ENCODE measurements at regions not wholly inside any gene's neighbourhood (a gene's known extent, or its start where the extent isn't known, plus 50 kb on each side); places are given as distances from the start of the nearest gene placed in this dataset.

DNA sequence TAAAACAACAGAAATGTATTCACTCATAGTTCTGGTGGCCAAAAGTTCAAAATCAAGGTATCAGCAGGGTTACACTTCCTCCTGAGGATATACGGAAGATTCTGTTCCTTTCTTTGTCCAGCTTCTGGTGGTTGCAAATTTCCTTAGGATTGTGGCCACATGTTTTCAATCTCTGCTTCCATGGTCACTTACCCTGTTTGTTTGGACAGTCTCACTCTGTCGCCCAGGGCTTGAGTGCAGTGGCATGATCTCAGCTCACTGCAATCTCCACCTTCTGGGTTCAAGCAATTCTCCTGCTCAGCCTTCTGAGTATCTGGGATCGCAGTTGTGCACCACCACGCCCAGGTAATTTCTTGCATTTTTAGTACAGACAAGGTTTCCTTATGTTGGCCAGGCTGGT lies 534.3 kb downstream of the KCNA4 start:
- no peak overlapping the region for H3K4me3 Mint-ChIP-seq (ENCODE audit: unreplicated experiment)
- TF ChIP-seq, protein P1, sequence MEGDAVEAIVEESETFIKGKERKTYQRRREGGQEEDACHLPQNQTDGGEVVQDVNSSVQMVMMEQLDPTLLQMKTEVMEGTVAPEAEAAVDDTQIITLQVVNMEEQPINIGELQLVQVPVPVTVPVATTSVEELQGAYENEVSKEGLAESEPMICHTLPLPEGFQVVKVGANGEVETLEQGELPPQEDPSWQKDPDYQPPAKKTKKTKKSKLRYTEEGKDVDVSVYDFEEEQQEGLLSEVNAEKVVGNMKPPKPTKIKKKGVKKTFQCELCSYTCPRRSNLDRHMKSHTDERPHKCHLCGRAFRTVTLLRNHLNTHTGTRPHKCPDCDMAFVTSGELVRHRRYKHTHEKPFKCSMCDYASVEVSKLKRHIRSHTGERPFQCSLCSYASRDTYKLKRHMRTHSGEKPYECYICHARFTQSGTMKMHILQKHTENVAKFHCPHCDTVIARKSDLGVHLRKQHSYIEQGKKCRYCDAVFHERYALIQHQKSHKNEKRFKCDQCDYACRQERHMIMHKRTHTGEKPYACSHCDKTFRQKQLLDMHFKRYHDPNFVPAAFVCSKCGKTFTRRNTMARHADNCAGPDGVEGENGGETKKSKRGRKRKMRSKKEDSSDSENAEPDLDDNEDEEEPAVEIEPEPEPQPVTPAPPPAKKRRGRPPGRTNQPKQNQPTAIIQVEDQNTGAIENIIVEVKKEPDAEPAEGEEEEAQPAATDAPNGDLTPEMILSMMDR (IDR thresholded peaks at IDR 0.05; ENCODE audit: unreplicated experiment): no peak
- no TSS peak for BruUV-seq (replicated peaks)

DNA sequence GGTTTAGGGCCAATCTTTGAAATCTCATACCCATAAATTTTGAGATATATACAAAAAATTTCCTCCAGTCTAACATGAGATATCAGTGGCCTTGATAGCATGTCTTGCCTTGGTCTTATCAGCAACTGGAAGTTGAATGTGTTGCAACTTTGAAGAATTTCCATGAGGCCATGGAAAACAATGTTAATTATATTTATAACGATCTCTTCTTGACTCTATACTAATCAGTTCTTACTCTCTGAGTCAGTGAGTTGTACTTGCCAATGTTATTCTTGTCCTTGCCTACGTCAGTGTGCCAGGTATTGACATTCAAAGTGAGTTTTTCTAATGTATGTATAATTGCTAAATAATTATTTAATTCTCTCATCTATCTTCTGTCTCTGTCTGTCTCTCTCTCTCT lies 535.1 kb downstream of the KCNA4 start:
- CTCF ChIA-PET: no interaction called here
- Mint-ChIP-seq H3K9me3 (ENCODE audit: unreplicated experiment) (no peaks in the 10 kb centered on the region), H3K4me1 (ENCODE audit: insufficient read depth, unreplicated experiment) (no peaks in the 10 kb centered on the region), H3K27me3 (ENCODE audit: insufficient read depth, unreplicated experiment) (no peaks in the 10 kb centered on the region), H3K27ac (ENCODE audit: low read depth, unreplicated experiment) (no peak overlapping the region), H3K4me3 (ENCODE audit: unreplicated experiment) (no peak overlapping the region), H3K36me3 (ENCODE audit: insufficient read depth, unreplicated experiment) (no peaks in the 10 kb centered on the region)
- POLR2A ChIA-PET: no interaction called here
- intact Hi-C loops (cut with micrococcal nuclease): no loop called here
- no peak for DNase-seq (ENCODE audit: unreplicated experiment)
- TF ChIP-seq, protein P1 (IDR thresholded peaks at IDR 0.05; ENCODE audit: unreplicated experiment): no peak
- no TSS peak for BruUV-seq (replicated peaks)

More for the DNA sequence above, 534.3 kb downstream of the KCNA4 start:
- DNase-seq (ENCODE audit: unreplicated experiment): no peak
- H3K9me3 Mint-ChIP-seq (ENCODE audit: unreplicated experiment): no peaks in the 10 kb centered on the region
- no peaks in the 10 kb centered on the region for H3K4me1 Mint-ChIP-seq (ENCODE audit: insufficient read depth, unreplicated experiment)
- H3K36me3 Mint-ChIP-seq (ENCODE audit: insufficient read depth, unreplicated experiment): no peaks in the 10 kb centered on the region
- ChIA-PET CTCF (no interaction called here), POLR2A (no interaction called here)
- H3K27me3 Mint-ChIP-seq (ENCODE audit: insufficient read depth, unreplicated experiment): no peaks in the 10 kb centered on the region
- no peak overlapping the region for H3K27ac Mint-ChIP-seq (ENCODE audit: low read depth, unreplicated experiment)
- intact Hi-C loops (cut with micrococcal nuclease): no loop called here

DNA sequence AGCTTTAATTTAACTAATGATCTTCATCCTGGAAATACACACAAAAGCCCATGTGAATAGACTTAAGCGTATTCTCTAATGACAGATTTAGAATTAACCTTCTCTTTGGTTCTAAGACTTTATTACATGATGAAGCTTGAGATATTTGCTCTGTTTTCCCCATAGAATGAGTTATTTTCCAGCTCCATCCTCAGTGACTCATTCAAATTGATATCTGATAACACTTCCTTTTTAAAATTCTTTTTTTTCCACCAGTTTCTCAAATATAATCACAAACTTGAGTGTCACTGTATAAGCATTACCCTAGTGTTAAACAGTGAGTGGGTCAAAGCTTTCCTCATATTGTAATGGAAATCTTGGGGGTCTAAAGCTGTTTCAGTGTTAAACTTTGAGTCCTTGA lies 535.8 kb downstream of the KCNA4 start:
- H3K36me3 Mint-ChIP-seq (ENCODE audit: insufficient read depth, unreplicated experiment): no peaks in the 10 kb centered on the region
- DNase-seq (ENCODE audit: unreplicated experiment): no peak
- ChIA-PET POLR2A (no interaction called here), CTCF (no interaction called here)
- no peaks in the 10 kb centered on the region for H3K9me3 Mint-ChIP-seq (ENCODE audit: unreplicated experiment)
- no peaks in the 10 kb centered on the region for H3K27me3 Mint-ChIP-seq (ENCODE audit: insufficient read depth, unreplicated experiment)
- no peaks in the 10 kb centered on the region for H3K4me1 Mint-ChIP-seq (ENCODE audit: insufficient read depth, unreplicated experiment)
- intact Hi-C loops (cut with micrococcal nuclease): no loop called here
- no TSS peak for BruUV-seq (replicated peaks)
- TF ChIP-seq, protein P1 (IDR thresholded peaks at IDR 0.05; ENCODE audit: unreplicated experiment): no peak
- no peak overlapping the region for H3K27ac Mint-ChIP-seq (ENCODE audit: low read depth, unreplicated experiment)
- no peak overlapping the region for H3K4me3 Mint-ChIP-seq (ENCODE audit: unreplicated experiment)

DNA sequence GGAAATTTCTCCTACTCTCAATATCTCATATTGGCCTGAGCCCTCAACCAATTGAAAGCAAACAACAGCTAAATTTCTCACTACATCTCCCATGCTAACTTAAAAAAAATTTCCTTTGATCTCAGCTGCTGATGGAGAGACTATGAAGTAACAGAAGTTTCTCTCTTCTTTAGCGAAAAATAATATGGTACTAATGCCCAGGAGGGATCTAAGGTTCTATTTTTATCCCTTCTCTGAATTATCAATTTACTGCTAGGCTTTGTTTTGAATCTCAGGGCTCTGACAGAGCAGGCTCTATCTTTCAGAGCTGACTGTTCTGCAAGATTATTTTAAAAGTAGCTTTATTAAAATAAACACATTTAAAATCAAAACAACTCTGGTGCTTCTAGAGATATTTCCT lies 558.6 kb downstream of the KCNA4 start:
- H3K27me3 Mint-ChIP-seq (ENCODE audit: insufficient read depth, unreplicated experiment): no peaks in the 10 kb centered on the region
- H3K27ac Mint-ChIP-seq (ENCODE audit: low read depth, unreplicated experiment): no peak overlapping the region
- ChIA-PET CTCF (interaction anchor here (0.6 to 0.9 kb wide), 2 partner anchors 10 to 57 kb away, joined by 3 read pairs; no protein-coding TSS in a partner anchor), POLR2A (no interaction called here)
- no peaks in the 10 kb centered on the region for H3K4me1 Mint-ChIP-seq (ENCODE audit: insufficient read depth, unreplicated experiment)
- no TSS peak for BruUV-seq (replicated peaks)
- TF ChIP-seq, protein P1 (IDR thresholded peaks at IDR 0.05; ENCODE audit: unreplicated experiment): no peak
- no peaks in the 10 kb centered on the region for H3K36me3 Mint-ChIP-seq (ENCODE audit: insufficient read depth, unreplicated experiment)
- H3K4me3 Mint-ChIP-seq (ENCODE audit: unreplicated experiment): no peak overlapping the region
- no peaks in the 10 kb centered on the region for H3K9me3 Mint-ChIP-seq (ENCODE audit: unreplicated experiment)
- intact Hi-C loops (cut with micrococcal nuclease): no loop called here
- no peak for DNase-seq (ENCODE audit: unreplicated experiment)
